ENCODE measurements at regions not wholly inside any gene's neighbourhood (a gene's known extent, or its start where the extent isn't known, plus 50 kb on each side); places are given as distances from the start of the nearest gene placed in this dataset.

DNA sequence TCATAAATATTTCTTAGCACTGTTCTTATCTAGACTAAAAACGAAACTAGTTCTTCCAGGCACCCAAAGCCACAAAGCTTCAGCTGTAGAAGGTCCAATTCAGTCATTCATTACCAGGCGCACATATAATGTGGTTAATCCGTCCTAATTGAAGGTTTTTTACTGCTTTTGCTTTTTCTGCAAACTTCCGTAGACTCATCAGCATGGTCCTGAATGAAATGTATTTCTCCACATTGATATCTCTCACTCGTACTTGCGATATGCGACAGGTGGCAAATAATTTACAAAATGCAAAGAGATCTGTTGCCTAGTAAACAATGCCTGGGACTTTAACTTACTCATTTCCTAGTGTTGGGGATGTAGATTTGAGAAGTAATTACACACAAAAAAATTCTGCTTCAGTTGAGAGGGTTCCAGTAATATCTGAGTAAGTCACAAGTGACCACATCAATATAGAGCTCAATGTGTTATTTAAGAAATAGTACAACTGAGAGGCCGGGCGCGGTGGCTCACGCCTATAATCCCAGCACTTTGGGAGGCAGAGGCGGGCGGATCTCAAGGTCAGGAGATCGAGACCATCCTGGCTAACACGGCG, 75.0 kb upstream of the MBNL1 start:
- Histone ChIP-seq H3K27ac (ENCODE audit: insufficient read depth, low read length, poor library complexity, severe bottlenecking) (peak overlapping the region; percentile 60), H3K27me3 (replicated peaks; ENCODE audit: control insufficient read depth, insufficient read depth, low read length, poor library complexity, severe bottlenecking) (no peaks in the 10 kb centered on the region), H3K4me1 (ENCODE audit: control insufficient read depth, insufficient read depth, low read length, poor library complexity, severe bottlenecking) (peaks cover 33% of the 10 kb centered on the region), H3K4me3 (ENCODE audit: insufficient read depth, low read depth, low read length, poor library complexity, severe bottlenecking) (peak overlapping the region; percentile 38), H3K36me3 (ENCODE audit: control insufficient read depth, insufficient read depth, low read length) (no peaks in the 10 kb centered on the region), H3K9me3 (ENCODE audit: control insufficient read depth, low read length) (no peaks in the 10 kb centered on the region)
- no peak for DNase-seq

DNA sequence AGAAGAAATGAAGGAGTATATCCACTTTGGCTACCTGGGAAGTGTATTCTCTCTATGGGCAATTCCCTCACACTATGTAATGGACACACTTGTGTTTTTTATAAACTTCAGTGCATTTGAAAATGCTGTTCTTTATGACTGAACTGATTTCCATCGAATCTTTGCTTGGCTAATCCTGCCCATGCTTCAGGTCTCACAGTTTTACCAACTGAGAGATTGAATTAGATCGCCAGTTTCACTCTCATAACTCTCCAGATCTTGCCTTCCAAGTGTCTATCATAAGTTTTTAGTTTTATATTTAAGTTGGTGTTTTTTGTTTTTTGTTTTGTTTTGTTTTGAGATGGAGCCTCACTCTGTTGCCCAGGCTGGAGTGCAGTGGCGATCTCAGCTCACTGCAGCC, 73.5 kb upstream of the MBNL1 start:
- Histone ChIP-seq H3K27ac (ENCODE audit: insufficient read depth, low read length, poor library complexity, severe bottlenecking) (no peak overlapping the region), H3K9me3 (ENCODE audit: control insufficient read depth, low read length) (no peaks in the 10 kb centered on the region), H3K27me3 (replicated peaks; ENCODE audit: control insufficient read depth, insufficient read depth, low read length, poor library complexity, severe bottlenecking) (no peaks in the 10 kb centered on the region), H3K4me1 (ENCODE audit: control insufficient read depth, insufficient read depth, low read length, poor library complexity, severe bottlenecking) (peaks cover 38% of the 10 kb centered on the region), H3K36me3 (ENCODE audit: control insufficient read depth, insufficient read depth, low read length) (no peaks in the 10 kb centered on the region), H3K4me3 (ENCODE audit: insufficient read depth, low read depth, low read length, poor library complexity, severe bottlenecking) (no peak overlapping the region)
- no peak for DNase-seq

GRCh38 chr3:152196782-152197181, 71.9 kb upstream of the MBNL1 start:
- H3K36me3 ChIP-seq (ENCODE audit: control insufficient read depth, insufficient read depth, low read length) = no peaks in the 10 kb centered on the region
- H3K4me3 ChIP-seq (ENCODE audit: insufficient read depth, low read depth, low read length, poor library complexity, severe bottlenecking) = peak overlapping the region; percentile 37
- H3K27ac ChIP-seq (ENCODE audit: insufficient read depth, low read length, poor library complexity, severe bottlenecking) = peak overlapping the region; percentile 74
- H3K4me1 ChIP-seq (ENCODE audit: control insufficient read depth, insufficient read depth, low read length, poor library complexity, severe bottlenecking) = peaks cover 43% of the 10 kb centered on the region
- H3K9me3 ChIP-seq (ENCODE audit: control insufficient read depth, low read length) = no peaks in the 10 kb centered on the region
- H3K27me3 ChIP-seq (replicated peaks; ENCODE audit: control insufficient read depth, insufficient read depth, low read length, poor library complexity, severe bottlenecking) = no peaks in the 10 kb centered on the region
- no peak for DNase-seq

- peak overlapping the region; percentile 37 for H3K4me3 ChIP-seq (ENCODE audit: insufficient read depth, low read depth, low read length, poor library complexity, severe bottlenecking)
- H3K9me3 ChIP-seq (ENCODE audit: control insufficient read depth, low read length) = no peaks in the 10 kb centered on the region
- no peaks in the 10 kb centered on the region for H3K27me3 ChIP-seq (replicated peaks; ENCODE audit: control insufficient read depth, insufficient read depth, low read length, poor library complexity, severe bottlenecking)
- H3K27ac ChIP-seq (ENCODE audit: insufficient read depth, low read length, poor library complexity, severe bottlenecking) = peak overlapping the region; percentile 74
- DNase-seq = no peak
- peaks cover 43% of the 10 kb centered on the region for H3K4me1 ChIP-seq (ENCODE audit: control insufficient read depth, insufficient read depth, low read length, poor library complexity, severe bottlenecking)
- no peaks in the 10 kb centered on the region for H3K36me3 ChIP-seq (ENCODE audit: control insufficient read depth, insufficient read depth, low read length)
Measured at GRCh38 chr3:152197451-152197850, 71.3 kb upstream of the MBNL1 start.

GRCh38 chr3:152197937-152198336, 70.8 kb upstream of the MBNL1 start:
- H3K27ac ChIP-seq (ENCODE audit: insufficient read depth, low read length, poor library complexity, severe bottlenecking) = peak overlapping the region; percentile 74
- H3K4me1 ChIP-seq (ENCODE audit: control insufficient read depth, insufficient read depth, low read length, poor library complexity, severe bottlenecking) = peaks cover 43% of the 10 kb centered on the region
- no peaks in the 10 kb centered on the region for H3K9me3 ChIP-seq (ENCODE audit: control insufficient read depth, low read length)
- no peaks in the 10 kb centered on the region for H3K27me3 ChIP-seq (replicated peaks; ENCODE audit: control insufficient read depth, insufficient read depth, low read length, poor library complexity, severe bottlenecking)
- H3K4me3 ChIP-seq (ENCODE audit: insufficient read depth, low read depth, low read length, poor library complexity, severe bottlenecking) = peak overlapping the region; percentile 37
- H3K36me3 ChIP-seq (ENCODE audit: control insufficient read depth, insufficient read depth, low read length) = no peaks in the 10 kb centered on the region
- DNase-seq = no peak

DNA sequence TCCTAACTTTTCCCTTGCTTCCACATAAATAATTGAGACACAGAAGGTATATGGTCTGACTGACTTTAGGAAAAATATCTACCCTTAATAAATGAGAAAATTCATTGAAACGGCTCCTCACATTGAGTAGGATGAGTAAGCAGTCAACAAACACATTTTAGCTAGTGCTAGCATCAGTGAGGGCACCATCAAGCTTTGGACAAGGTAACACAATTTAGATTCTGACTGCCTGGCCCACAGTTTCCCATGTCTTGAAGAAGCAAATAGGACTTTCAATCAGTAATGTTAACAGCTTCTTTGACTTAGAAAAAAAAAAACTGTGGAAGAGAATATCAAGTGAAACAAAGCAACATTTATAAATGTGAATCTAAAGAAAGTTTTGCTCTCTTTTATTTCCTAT, 70.1 kb upstream of the MBNL1 start:
- Histone ChIP-seq H3K27ac (ENCODE audit: insufficient read depth, low read length, poor library complexity, severe bottlenecking) (peak overlapping the region; percentile 74), H3K4me3 (ENCODE audit: insufficient read depth, low read depth, low read length, poor library complexity, severe bottlenecking) (peak overlapping the region; percentile 15), H3K4me1 (ENCODE audit: control insufficient read depth, insufficient read depth, low read length, poor library complexity, severe bottlenecking) (peaks cover 40% of the 10 kb centered on the region), H3K9me3 (ENCODE audit: control insufficient read depth, low read length) (no peaks in the 10 kb centered on the region), H3K27me3 (replicated peaks; ENCODE audit: control insufficient read depth, insufficient read depth, low read length, poor library complexity, severe bottlenecking) (no peaks in the 10 kb centered on the region), H3K36me3 (ENCODE audit: control insufficient read depth, insufficient read depth, low read length) (no peaks in the 10 kb centered on the region)
- DNase-seq = no peak

DNA sequence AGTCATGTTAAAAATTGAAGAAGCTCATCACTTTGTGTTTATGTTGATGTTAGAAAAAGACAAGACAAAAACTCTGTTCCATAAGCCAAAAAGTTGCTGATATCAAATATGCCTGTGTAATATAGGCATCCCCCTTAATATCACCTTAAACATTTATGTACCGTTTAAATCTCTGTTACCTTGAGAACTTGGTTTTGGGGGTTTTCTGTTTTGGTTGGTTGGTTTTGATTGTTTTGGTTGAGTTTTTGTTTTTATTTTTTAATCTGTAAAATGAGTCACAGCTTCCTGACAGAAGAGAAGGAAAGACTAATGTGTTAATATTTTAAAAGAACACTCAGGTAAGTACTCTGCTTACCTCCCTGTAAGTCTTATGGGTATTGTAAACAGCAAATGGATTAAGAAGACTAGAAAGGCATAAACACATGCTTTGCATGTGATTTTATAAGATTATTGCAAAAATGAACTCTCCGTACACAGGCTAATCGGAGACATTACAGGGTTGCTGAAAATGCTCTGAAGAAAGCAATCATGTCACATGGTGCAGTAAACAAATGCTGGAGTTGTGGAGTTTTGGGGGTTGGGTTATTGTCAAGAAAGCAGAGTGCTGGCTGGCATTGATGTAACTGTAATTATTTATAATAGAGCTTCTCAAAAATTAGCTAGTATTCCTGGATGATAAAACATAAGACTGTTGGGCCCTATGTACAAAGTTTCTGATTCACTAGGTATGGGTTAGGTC, 69.5 kb upstream of the MBNL1 start:
- Histone ChIP-seq H3K4me3 (ENCODE audit: insufficient read depth, low read depth, low read length, poor library complexity, severe bottlenecking) (peak overlapping the region; percentile 21), H3K36me3 (ENCODE audit: control insufficient read depth, insufficient read depth, low read length) (no peaks in the 10 kb centered on the region), H3K4me1 (ENCODE audit: control insufficient read depth, insufficient read depth, low read length, poor library complexity, severe bottlenecking) (peaks cover 40% of the 10 kb centered on the region), H3K9me3 (ENCODE audit: control insufficient read depth, low read length) (no peaks in the 10 kb centered on the region), H3K27ac (ENCODE audit: insufficient read depth, low read length, poor library complexity, severe bottlenecking) (peak overlapping the region; percentile 74), H3K27me3 (replicated peaks; ENCODE audit: control insufficient read depth, insufficient read depth, low read length, poor library complexity, severe bottlenecking) (no peaks in the 10 kb centered on the region)
- no peak for DNase-seq

GRCh38 chr3:152200476-152201420, 68.0 kb upstream of the MBNL1 start:
- DNase-seq = no peak
- Histone ChIP-seq H3K27ac (ENCODE audit: insufficient read depth, low read length, poor library complexity, severe bottlenecking) (peak overlapping the region; percentile 74), H3K36me3 (ENCODE audit: control insufficient read depth, insufficient read depth, low read length) (no peaks in the 10 kb centered on the region), H3K27me3 (replicated peaks; ENCODE audit: control insufficient read depth, insufficient read depth, low read length, poor library complexity, severe bottlenecking) (no peaks in the 10 kb centered on the region), H3K9me3 (ENCODE audit: control insufficient read depth, low read length) (no peaks in the 10 kb centered on the region), H3K4me1 (ENCODE audit: control insufficient read depth, insufficient read depth, low read length, poor library complexity, severe bottlenecking) (peaks cover 35% of the 10 kb centered on the region), H3K4me3 (ENCODE audit: insufficient read depth, low read depth, low read length, poor library complexity, severe bottlenecking) (peak overlapping the region; percentile 40)

DNA sequence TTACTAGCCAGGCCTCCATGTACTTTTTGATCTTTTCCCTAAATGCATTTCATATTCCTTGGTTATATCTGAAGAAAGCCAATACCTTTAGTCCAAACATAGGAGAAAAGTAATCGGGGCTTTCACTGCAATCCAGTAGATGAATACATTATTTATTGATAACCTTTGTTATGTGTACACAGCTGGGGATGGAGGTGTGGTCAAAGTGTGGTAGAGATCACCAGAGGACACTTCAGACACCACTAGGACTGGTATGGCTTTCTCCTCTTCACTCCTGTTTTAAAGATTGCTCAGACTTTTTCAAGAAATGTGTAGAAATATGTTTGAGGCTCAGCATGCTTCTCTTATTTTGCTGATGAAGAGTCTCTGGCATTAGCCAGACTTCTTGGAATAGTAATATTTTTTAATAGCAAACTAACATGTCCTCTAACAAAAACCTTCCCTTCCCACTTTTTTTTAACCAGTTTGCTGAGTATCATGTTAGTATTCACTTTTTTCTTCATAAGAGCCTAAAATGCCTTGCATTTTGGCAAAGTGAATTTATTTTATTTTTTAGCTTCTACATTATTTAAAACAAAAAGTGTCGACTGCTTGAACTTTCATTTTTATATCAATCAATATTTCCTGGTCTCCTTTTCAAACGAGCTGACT, 65.6 kb upstream of the MBNL1 start:
- Histone ChIP-seq H3K4me3 (ENCODE audit: insufficient read depth, low read depth, low read length, poor library complexity, severe bottlenecking) (peak overlapping the region; percentile 50), H3K36me3 (ENCODE audit: control insufficient read depth, insufficient read depth, low read length) (no peaks in the 10 kb centered on the region), H3K27ac (ENCODE audit: insufficient read depth, low read length, poor library complexity, severe bottlenecking) (peak overlapping the region; percentile 74), H3K9me3 (ENCODE audit: control insufficient read depth, low read length) (no peaks in the 10 kb centered on the region), H3K27me3 (replicated peaks; ENCODE audit: control insufficient read depth, insufficient read depth, low read length, poor library complexity, severe bottlenecking) (no peaks in the 10 kb centered on the region), H3K4me1 (ENCODE audit: control insufficient read depth, insufficient read depth, low read length, poor library complexity, severe bottlenecking) (peaks cover 36% of the 10 kb centered on the region)
- DNase-seq = no peak

Measured in effector memory CD4-positive, alpha-beta T cell (primary cell).